GM10248 (cell line): ENCODE measurements at regions not wholly inside any gene's neighbourhood (a gene's known extent, or its start where the extent isn't known, plus 50 kb on each side); places are given as distances from the start of the nearest gene placed in this dataset.
"Not testable (repeated sequence)": the region's sequence is repeated elsewhere in the genome, so short reads cannot be mapped to it uniquely, and the experiment has no call there.

Experiments
- CTCF ChIA-PET: fragments of 300-600 bp; sonication (Branson Sonifier 250); formaldehyde crosslinking; extraction: SDS; loops from one replicate; lab custom pipeline; 2021; ENCODE audit warnings: antibody characterized with exemption; lab: Yijun Ruan, JAX
- POLR2A ChIA-PET: fragments of 350-650 bp; sonication (Branson Sonifier 250); formaldehyde crosslinking; extraction: SDS; loops from one replicate; lab custom pipeline; 2020; ENCODE audit warnings: antibody characterized with exemption; lab: Yijun Ruan, JAX
- DNase-seq: peaks from one replicate; pipeline ENCODE4 v3.0.0; 2012; ENCODE audit errors: extremely low spot score
- CTCF ChIP-seq: IDR thresholded peaks from 2 replicates; pipeline ENCODE4 v1.5.1; 2012; ENCODE audit warnings: mild to moderate bottlenecking, low read depth; ENCODE audit errors: extremely low read depth, missing control alignments, control extremely low read depth

DNA sequence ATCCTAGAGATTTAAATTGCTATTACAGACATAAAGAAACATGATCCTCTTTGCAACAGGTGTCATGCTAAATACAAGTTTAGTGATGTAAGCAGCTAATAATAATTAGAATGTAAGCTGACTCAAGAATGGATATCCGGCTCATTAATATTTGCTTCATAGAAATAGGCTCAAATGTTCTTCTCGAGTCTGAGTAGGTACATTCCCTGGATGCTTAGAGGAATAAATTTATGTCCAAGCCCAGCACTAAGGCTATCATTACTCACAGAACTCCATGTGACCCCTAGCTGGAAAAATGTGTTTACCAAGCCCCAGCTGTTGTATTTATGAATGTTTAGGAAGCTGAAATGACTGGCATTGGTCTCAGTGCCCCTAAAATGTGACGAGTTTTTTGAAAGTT lies 87.6 kb upstream of the TSPAN7 start:
- CTCF ChIA-PET: no interaction called here
- POLR2A ChIA-PET: no interaction called here
- TF ChIP-seq CTCF: no peak
- DNase-seq: no peak

DNA sequence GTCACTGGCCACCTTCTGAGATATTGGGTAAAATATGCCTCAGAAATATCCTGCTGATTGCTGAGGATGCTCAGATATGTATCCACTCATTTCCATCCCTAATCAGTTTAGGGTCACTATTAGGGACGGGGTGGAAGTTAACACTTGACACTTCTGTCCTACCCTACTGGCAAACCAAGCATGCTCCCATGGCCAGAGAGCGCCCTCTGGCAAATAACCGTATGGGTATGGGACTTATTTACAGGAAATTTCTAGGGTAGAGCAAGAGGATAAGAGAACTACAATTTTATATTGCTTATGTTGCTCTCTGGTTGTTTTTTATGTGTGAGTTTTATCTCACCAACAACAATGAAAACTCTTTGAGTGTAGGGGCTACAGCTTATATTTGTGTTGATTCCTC lies 86.8 kb upstream of the TSPAN7 start:
- DNase-seq: no peak
- ChIA-PET CTCF (no interaction called here), POLR2A (no interaction called here)
- no peak for TF ChIP-seq CTCF

DNA sequence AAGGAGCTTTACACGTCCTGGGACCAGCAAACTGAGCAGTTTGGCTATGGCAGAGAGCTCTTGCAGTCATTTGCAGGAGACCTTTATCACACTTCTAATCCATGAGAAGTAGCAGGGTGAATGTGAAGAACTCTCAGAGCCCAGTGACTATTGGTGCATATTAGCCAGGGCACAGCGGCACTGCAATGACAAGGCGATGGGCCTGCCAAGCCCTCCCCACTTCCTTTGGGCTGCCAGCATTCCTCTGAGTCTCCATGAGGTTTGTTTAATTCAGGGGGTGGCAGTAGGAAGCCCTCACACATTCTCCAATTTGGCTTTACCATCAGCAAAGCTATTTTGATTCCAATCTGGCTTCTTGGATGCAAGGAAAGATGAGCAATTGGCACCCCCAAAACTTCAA lies 79.2 kb upstream of the TSPAN7 start:
- TF ChIP-seq CTCF: no peak
- no peak for DNase-seq
- ChIA-PET CTCF (no interaction called here), POLR2A (no interaction called here)

GRCh38 chrX:38484607-38485498 lies 76.5 kb upstream of the TSPAN7 start:
- ChIA-PET CTCF (no interaction called here), POLR2A (no interaction called here)
- no peak for TF ChIP-seq CTCF
- DNase-seq: no peak

GRCh38 chrX:38489341-38489740 lies 72.0 kb upstream of the TSPAN7 start:
- CTCF ChIA-PET: interaction anchor here (1.1 kb wide), 1 partner anchor 9 kb away, joined by 3 read pairs; no protein-coding TSS in a partner anchor
- DNase-seq: no peak
- TF ChIP-seq CTCF: no peak
- POLR2A ChIA-PET: no interaction called here

GRCh38 chrX:38494239-38494823 lies 67.0 kb upstream of the TSPAN7 start:
- DNase-seq: no peak
- no peak for TF ChIP-seq CTCF
- CTCF ChIA-PET: no interaction called here
- POLR2A ChIA-PET: no interaction called here

DNA sequence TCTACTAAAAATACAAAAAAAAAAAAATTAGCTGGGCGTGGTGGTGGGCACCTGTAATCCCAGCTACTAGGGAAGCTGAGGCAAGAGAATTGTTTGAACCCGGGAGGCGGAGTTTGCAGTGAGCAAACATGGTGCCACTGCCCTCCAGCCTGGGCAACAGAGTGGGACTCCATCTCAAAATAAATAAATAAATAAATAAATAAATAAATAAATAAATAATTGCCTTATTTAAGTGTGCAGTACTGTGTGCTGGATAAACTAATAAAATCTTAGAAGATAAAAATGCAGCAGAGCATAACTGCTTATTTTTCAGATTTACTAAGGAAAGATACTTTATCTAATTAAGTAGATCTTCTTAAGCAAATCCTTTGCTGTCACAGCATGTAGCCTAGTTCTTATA lies 61.7 kb upstream of the TSPAN7 start:
- DNase-seq, POLR2A ChIA-PET, CTCF ChIA-PET: not testable (repeated sequence)
